Left cardiac atrium (tissue), 4 donors: ENCODE measurements at regions not wholly inside any gene's neighbourhood (a gene's known extent, or its start where the extent isn't known, plus 50 kb on each side); places are given as distances from the start of the nearest gene placed in this dataset.
"Not testable (repeated sequence)": the region's sequence is repeated elsewhere in the genome, so short reads cannot be mapped to it uniquely, and the experiment has no call there.

ENCODE experiments used
- ATAC-seq, 2 donors: fragments of 200-7000 bp; cut with Tn5 transposase; one replicate each; pipeline ENCODE4 v1.9.1; 2020; ENCODE audit warnings: mild to moderate bottlenecking in 2 of 2, moderate library complexity in 2 of 2
- DNase-seq: peaks from one replicate; pipeline ENCODE4 v3.0.0-alpha.2; 2020
- intact Hi-C, 2 donors: fragments of 100-400 bp; cut with DNase I; formaldehyde crosslinking; loops; one replicate each; pipeline versions ENCODE4 v1.14.1 to v1.15.1; 2022 to 2023
- donor health status: DM: no; HTN: yes; CAD: no.
- donor health status: DM: no; HTN: yes; CAD: no; lungs with severe emphysema.
- donor health status: DM: yes; HTN: yes; CAD: no.
- donor health status: Dilated cardiomyopathy.

- DNase-seq, result no peak
- intact Hi-C loops, result no loop called here
- no peak for ATAC-seq
These were observed 563.7 kb downstream of the NSUN3 start for GRCh38 chr3:94626573-94626972.

DNA sequence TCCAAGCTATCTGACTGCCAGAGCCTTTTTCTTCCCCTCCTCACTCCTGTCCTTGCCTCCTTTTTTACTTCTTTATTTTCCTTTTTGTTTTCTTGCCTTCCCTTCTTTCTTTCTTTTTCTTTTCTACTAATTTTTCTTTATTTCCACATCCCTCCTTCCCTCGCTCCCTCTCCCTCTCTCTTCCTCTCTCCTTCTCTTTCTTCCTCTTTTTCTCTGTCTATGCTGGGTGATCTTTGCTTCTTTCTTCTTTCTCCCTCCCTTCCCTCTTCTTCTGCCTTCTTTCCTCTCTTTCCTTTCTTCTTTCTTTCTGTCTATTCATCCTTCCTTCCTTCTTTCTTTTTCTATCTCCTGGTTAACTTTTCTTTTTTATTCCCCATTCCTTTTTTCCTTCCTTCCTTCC, 564.8 kb downstream of the NSUN3 start:
- intact Hi-C loops, result no loop called here
- ATAC-seq (no peak), DNase-seq (no peak)

DNA sequence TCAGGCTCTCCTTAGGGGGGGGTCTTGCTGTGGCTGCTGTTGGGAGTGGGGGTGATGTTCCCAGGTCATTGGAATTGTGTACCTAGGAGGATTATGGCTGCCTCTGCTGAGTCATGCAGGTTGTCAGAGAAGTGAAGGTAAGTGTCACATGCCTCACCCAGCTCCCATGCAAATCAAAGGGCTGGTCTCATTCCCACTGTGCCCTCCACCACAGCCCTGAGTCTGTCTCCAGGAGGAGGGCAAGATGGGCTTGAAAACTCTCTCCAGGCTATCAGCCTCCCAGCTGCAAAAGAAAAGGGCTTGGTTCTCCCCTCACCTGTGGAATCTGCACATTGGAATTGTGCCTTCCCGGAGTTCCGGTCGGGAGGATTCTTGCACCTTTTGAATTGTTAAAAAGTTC, 580.5 kb downstream of the NSUN3 start:
- intact Hi-C loops, result no loop called here
- DNase-seq, result no peak
- ATAC-seq, result no peak

DNA sequence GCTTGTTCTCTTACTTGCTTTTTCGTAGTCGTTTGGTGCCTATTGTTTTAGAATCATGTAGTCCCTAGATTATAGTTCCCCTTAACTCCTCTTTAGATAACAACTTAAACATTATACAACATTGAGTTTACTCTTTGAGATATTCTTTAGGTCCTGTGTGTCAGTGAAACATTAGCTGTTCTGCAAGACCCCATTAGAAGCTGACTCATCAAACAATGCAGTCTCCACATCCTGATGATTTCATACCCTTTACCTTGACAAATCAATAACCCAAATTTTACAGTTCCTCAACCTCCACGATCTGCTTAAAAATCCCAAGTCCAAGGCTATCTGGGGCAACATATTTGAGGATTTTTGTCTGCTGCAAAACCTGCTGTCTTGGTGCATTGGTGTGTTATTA, 582.9 kb downstream of the NSUN3 start:
- ATAC-seq (no peak), DNase-seq (no peak)
- intact Hi-C loops, result no loop called here

DNA sequence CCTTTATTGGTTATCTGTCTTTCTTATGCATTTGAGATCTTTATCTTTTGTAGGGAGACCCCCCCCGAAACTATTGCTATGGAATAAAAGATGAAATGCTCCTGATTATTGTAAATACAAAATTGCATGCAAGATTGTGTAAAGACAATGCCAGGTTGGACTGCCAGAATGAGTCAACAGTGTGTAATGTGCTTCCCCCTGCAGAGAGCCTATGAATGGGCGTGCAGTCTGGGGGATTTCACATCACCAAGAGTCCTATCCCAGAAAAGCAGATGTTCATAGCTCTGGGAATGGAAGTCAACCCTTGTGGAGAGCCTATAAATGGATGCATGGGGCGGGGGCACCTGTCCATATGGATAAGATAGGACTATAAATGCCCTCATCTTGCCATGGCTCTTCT, 584.3 kb downstream of the NSUN3 start:
- intact Hi-C loops, result no loop called here
- ATAC-seq (no peak), DNase-seq (no peak)

DNA sequence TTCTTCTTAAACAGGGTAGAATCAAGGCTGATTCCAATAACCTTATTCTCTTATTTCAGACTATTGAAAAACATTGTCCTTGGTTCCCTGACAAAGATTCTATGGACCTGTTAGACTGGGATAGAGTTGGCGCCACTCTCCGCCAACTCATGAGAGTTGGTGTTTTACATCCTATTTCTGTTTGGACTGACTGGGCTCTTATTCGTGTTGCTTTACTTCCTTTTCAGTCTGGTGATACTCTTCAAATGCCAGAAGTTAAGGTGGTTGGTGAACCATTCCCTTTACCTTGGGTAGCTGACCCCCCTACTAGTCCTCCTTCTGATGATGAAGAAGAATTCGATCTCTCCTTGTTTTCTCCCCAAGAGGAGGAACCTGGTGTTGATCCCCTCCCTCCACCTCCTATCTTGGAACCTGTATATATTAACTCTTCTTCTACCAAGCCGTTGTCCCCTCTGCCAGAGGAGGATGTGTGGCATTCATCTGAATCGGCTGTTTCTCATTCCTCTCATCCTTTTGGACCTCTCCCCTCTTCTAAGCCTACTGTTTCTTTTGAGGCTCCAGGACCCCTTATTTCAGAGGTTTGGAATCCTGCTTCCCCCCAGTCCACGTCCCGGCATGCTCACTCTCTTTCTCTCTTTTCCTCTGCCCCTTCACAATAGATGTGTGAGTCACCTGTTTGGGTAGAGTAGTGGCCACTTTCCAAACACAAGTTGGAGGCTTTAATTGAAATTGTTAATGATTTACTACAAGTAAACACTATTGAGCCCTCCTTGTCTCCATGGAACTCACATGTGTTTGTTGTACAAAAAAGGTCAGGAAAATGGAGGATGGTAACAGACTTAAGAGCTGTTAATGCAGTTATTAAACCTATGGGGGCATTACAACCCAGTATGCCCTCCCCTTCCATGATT, 585.7 kb downstream of the NSUN3 start:
- intact Hi-C loops, result not testable (repeated sequence)

DNA sequence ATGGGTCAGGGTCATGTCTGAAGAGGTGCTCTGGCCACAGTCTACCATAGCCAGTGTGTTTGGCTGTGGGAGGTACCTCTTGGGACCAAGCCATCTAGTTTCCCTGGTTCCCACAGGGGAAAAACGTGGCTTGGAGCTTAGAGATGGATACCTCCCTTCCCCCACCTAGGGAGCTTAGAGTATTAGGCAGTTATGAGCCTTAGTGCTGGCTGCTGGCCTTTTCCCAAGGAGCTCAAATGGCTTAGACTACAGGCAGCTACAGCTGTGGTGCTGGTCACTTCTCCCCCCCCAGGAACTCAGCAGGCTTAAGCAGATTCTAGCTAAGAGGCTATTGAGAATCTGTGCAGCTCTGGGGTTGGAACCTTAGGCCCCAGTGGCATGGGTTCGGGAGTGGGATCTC, 591.2 kb downstream of the NSUN3 start:
- intact Hi-C loops, result no loop called here
- ATAC-seq (no peak), DNase-seq (no peak)

More for the DNA sequence above, 585.7 kb downstream of the NSUN3 start:
- ATAC-seq, DNase-seq: not testable (repeated sequence)

DNA sequence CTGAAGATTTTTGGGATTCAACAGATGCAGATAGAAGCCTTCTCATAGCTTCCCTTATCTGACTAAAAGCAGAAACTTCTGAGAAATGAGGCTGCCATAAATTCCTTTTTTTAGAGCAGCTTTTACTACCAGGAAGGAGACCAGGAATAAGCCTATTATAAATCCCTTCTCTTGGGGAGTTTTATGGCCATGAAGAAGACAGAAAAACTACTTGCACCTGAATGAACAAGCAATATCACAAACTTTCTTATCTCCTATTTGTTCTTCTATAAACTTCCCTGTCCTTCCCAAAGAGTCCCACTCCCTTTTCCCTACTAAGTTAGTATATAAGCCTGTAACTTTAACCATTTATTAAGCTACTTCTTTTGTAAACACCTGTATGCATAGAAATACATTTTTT, 603.1 kb downstream of the NSUN3 start:
- ATAC-seq, result no peak
- intact Hi-C loops, result no loop called here
- DNase-seq, result no peak

DNA sequence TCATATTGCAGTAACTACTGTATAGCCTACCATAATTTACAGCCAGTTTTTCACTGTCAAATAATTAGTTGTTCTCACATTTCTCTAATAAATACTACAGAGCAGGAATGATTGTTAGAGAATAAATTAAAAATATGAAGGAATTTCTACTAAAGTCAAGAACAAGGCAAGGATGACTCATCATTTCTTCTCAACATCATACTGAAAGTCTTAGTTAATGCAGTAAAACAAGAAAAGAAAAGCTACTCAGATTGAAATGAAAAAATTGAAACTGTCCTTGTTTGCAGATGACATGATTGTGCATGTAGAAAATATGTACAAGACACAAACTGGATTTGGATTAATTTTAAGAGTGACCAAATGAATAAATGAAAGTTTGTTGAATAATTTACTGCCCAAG, 608.2 kb downstream of the NSUN3 start:
- no peak for DNase-seq
- ATAC-seq, result no peak
- intact Hi-C loops, result no loop called here

GRCh38 chr3:94673876-94674275, 611.0 kb downstream of the NSUN3 start:
- ATAC-seq (no peak), DNase-seq (no peak)
- intact Hi-C loops, result no loop called here

GRCh38 chr3:94686208-94686607, 623.3 kb downstream of the NSUN3 start:
- intact Hi-C loops, result no loop called here
- no peak for ATAC-seq
- no peak for DNase-seq

DNA sequence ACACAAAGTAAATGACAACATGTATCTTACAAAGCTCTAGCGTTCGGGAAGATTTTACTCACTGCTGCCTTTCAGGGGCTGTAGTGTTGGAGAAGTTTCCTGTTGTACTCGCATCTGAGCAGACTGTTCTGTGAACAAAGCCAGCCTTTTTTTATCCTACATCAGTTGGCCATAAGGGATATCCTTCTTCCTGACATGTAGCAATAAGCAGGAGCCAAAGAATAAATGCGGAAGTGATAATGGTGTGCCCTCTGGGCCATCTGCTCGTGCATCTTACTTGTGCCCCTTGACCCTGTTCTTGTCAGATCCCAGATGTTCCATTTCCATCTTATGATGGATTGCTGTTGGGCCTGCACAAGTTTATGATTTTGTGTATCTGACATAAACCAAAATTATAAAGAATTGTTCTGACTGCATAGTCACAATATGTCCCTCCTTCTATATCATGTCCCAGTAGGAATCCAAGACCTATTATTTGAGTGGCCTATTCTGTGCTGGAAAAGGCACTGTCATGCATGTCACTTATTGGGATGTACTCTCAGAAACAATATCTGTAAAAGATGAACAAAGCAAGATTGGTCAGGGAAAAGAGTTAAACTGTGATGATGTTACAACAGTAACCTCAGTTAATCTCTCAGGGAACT, 631.3 kb downstream of the NSUN3 start:
- intact Hi-C loops, result no loop called here
- ATAC-seq, result no peak
- no peak for DNase-seq

DNA sequence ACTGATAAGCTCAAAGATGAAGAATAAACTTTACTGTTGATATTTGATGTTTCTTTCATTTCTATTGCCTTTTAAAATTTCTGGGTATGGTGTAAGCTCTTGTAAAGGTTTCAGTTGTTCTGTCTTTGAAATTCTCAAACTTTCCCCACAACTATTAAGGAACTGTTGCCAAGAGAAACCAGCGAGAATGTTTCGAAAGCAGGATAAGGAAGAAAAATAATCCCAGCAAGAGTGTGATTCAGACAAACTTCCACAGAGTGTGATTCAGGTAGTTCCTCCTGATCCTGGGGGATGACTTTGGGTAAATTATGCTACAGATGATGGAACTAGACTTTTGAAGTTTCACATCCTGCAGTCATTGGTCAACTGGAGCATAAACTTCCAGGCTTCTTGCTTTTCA, 632.0 kb downstream of the NSUN3 start:
- ATAC-seq (peak in 1 of 2 donors; percentile 41), DNase-seq (no peak)
- intact Hi-C loops, result no loop called here

DNA sequence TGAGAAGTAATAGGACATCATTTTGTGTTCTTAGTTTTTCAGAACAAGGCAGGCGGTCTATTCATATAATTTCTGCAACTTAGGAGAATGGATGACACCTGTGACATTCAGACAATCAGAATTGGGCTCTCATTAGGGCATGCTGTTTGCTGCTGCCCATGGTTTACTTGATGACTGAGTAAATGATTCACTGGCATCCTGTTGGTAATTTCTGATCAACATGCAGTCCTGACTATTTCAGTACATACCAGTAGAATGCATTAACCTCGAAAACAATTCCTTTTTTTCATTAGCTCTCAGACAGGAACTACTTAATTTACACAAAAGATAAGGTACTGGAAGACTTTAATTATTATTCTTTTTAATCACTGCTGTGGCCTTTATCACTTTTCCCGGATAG, 641.6 kb downstream of the NSUN3 start:
- intact Hi-C loops, result no loop called here
- DNase-seq (no peak), ATAC-seq (no peak)

GRCh38 chr3:94709249-94709902, 646.5 kb downstream of the NSUN3 start:
- intact Hi-C loops, result no loop called here
- DNase-seq, result no peak

GRCh38 chr3:94714194-94714593, 651.3 kb downstream of the NSUN3 start:
- no peak for ATAC-seq
- intact Hi-C loops, result no loop called here
- DNase-seq, result no peak

More at GRCh38 chr3:94709249-94709902, 646.5 kb downstream of the NSUN3 start:
- no peak for ATAC-seq

DNA sequence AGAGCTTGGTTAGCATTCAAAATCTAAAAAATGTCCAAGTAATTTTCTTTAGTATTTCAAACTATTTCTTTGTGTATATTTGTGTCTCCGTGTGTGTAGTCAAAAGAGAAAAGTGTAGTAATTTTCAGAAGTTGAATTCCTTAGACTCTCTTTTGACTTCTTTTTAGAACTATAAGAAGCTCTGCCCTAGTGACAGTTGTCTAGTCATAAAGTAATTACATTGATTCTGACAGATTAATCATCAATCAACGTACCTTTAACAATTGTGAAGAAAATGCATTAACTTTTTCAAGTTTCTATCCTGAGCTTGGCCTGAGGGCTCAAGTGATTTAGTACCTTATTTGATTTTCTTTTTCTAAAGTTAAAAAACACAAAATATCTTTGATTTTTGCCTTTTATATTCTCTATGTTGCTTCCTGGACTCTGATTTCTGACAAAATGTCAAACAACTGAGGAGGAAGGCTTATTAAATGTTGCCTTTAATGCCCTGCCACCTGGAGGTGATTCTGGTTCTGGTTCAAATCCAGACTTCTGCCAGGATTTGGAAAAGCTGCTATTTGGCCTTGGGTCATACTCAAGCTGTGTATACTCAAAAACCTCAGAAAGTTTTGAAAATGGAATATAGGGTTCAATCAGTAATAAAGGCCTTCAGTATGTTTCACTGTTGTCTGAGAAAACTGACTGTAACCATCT, 653.6 kb downstream of the NSUN3 start:
- intact Hi-C loops, result no loop called here
- no peak for ATAC-seq
- DNase-seq, result no peak

DNA sequence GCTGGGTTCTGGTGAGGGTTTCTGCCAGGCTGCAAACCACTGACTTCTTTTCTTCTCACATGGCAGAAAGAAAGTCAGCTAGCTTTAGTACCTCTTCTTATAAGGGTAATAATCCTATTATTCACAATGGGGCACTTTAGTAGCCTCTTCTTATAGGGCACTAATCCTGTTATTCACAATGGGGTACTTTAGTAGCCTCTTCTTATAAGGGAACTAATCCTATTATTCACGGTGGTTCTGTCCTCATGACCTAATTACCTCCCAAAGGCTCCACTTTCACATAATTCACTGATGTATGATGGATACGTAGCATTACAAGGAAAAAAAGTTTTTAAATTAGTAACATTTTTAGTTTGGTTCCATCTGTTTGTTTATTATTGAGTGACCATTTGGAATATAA, 671.3 kb downstream of the NSUN3 start:
- no peak for ATAC-seq
- intact Hi-C loops, result no loop called here
- no peak for DNase-seq

- DNase-seq (no peak), ATAC-seq (no peak)
- intact Hi-C loops, result no loop called here
These were observed 672.5 kb downstream of the NSUN3 start for GRCh38 chr3:94735354-94735753.

DNA sequence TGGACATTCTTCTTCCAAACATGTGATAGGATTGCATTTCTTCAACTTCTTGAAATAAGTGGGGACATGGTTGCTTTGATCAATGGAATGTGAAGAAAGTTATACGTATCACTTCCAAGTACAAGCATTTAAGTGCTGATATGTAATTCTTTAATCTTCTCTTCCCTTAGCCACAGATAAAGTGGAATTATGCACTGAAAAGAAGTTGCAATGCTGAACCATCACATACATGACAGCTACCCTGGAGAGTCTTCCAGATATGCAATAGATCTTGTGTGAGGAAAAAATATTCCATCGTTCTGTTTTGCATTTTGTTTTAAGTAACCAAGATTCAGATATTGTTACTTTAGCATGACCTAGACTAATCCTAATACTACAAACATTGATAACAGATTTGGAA, 674.3 kb downstream of the NSUN3 start:
- ATAC-seq (no peak), DNase-seq (no peak)
- intact Hi-C loops, result no loop called here
